GM19395 (cell line): ENCODE measurements at regions not wholly inside any gene's neighbourhood (a gene's known extent, or its start where the extent isn't known, plus 50 kb on each side); places are given as distances from the start of the nearest gene placed in this dataset.
A peak's percentile ranks its signal among the peaks of the same experiment; 100 is the strongest.
"Not testable (repeated sequence)": the region's sequence is repeated elsewhere in the genome, so short reads cannot be mapped to it uniquely, and the experiment has no call there.

Experiments used
- ATAC-seq: cut with Tn5 transposase; IDR thresholded peaks from one replicate; pipeline ENCODE4 v1.9.1; 2021; ENCODE audit warnings: mild to moderate bottlenecking, moderate library complexity; ENCODE audit not compliant: unreplicated experiment

GRCh38 chr9:62655705-62656104, 1465.9 kb downstream of the SPATA31A7 start:
- not testable (repeated sequence) for ATAC-seq

- not testable (repeated sequence) for ATAC-seq
These were observed 1473.1 kb downstream of the SPATA31A7 start for GRCh38 chr9:62662733-62663507.

GRCh38 chr9:62663512-62663911, 1473.7 kb downstream of the SPATA31A7 start:
- not testable (repeated sequence) for ATAC-seq

GRCh38 chr9:62667137-62667824, 1477.4 kb downstream of the SPATA31A7 start:
- not testable (repeated sequence) for ATAC-seq

GRCh38 chr9:62677016-62677415, 1487.2 kb downstream of the SPATA31A7 start:
- not testable (repeated sequence) for ATAC-seq

- not testable (repeated sequence) for ATAC-seq
These were observed 1488.5 kb downstream of the SPATA31A7 start for GRCh38 chr9:62678336-62678735.

GRCh38 chr9:62679020-62679419, 1489.2 kb downstream of the SPATA31A7 start:
- ATAC-seq: not testable (repeated sequence)

GRCh38 chr9:62684833-62685647, 1495.2 kb downstream of the SPATA31A7 start:
- peak; percentile 88 for ATAC-seq

- ATAC-seq: not testable (repeated sequence)
These were observed 1496.5 kb downstream of the SPATA31A7 start for GRCh38 chr9:62686313-62686712.

GRCh38 chr9:62693019-62693418, 1503.2 kb downstream of the SPATA31A7 start:
- not testable (repeated sequence) for ATAC-seq

GRCh38 chr9:62711317-62711716, 1521.5 kb downstream of the SPATA31A7 start:
- ATAC-seq: not testable (repeated sequence)

GRCh38 chr9:62725580-62725979, 1535.7 kb downstream of the SPATA31A7 start:
- not testable (repeated sequence) for ATAC-seq

- peak; percentile 97 for ATAC-seq
These were observed 1540.6 kb downstream of the SPATA31A7 start for GRCh38 chr9:62730229-62731000.

- not testable (repeated sequence) for ATAC-seq
These were observed 1541.2 kb downstream of the SPATA31A7 start for GRCh38 chr9:62731015-62731414.

- not testable (repeated sequence) for ATAC-seq
These were observed 1547.3 kb downstream of the SPATA31A7 start for GRCh38 chr9:62737004-62737606.

- ATAC-seq: not testable (repeated sequence)
These were observed 1548.1 kb downstream of the SPATA31A7 start for GRCh38 chr9:62737915-62738314.

- not testable (repeated sequence) for ATAC-seq
These were observed 1556.1 kb downstream of the SPATA31A7 start for GRCh38 chr9:62745774-62746529.
